Umbilical cord (tissue), 1 donor: ENCODE measurements at regions not wholly inside any gene's neighbourhood (a gene's known extent, or its start where the extent isn't known, plus 50 kb on each side); places are given as distances from the start of the nearest gene placed in this dataset.
"Not testable (repeated sequence)": the region's sequence is repeated elsewhere in the genome, so short reads cannot be mapped to it uniquely, and the experiment has no call there.

Source experiments
- DNase-seq: peaks from one replicate; pipeline ENCODE4 v3.0.0-alpha.2; 2015; ENCODE audit warnings: low spot score

- no peak for DNase-seq
Observed at GRCh38 chr2:36302911-36303310, 52.7 kb upstream of the CRIM1 start.

- DNase-seq: no peak
Observed at GRCh38 chr2:36301843-36302242, 53.7 kb upstream of the CRIM1 start.

- no peak for DNase-seq
Observed at GRCh38 chr2:36300697-36301096, 54.9 kb upstream of the CRIM1 start.

- no peak for DNase-seq
Observed at GRCh38 chr2:36296798-36297197, 58.8 kb upstream of the CRIM1 start.

GRCh38 chr2:36294316-36294721 lies 61.3 kb upstream of the CRIM1 start:
- DNase-seq: no peak

GRCh38 chr2:36290306-36290856 lies 65.2 kb upstream of the CRIM1 start:
- DNase-seq: no peak

GRCh38 chr2:36289731-36290130 lies 65.8 kb upstream of the CRIM1 start:
- DNase-seq: no peak

GRCh38 chr2:36287363-36288275 lies 68.0 kb upstream of the CRIM1 start:
- DNase-seq: no peak

GRCh38 chr2:36279506-36279905 lies 76.1 kb upstream of the CRIM1 start:
- not testable (repeated sequence) for DNase-seq

GRCh38 chr2:36277881-36278523 lies 77.6 kb upstream of the CRIM1 start:
- no peak for DNase-seq

GRCh38 chr2:36277146-36277808 lies 78.3 kb upstream of the CRIM1 start:
- DNase-seq: no peak

- no peak for DNase-seq
Observed at GRCh38 chr2:36271266-36271665, 84.3 kb upstream of the CRIM1 start.

GRCh38 chr2:36270758-36271157 lies 84.8 kb upstream of the CRIM1 start:
- DNase-seq: no peak

GRCh38 chr2:36267194-36267593 lies 88.4 kb upstream of the CRIM1 start:
- no peak for DNase-seq

- no peak for DNase-seq
Observed at GRCh38 chr2:36266536-36267121, 88.9 kb upstream of the CRIM1 start.

- DNase-seq: no peak
Observed at GRCh38 chr2:36262581-36262980, 93.0 kb upstream of the CRIM1 start.

- no peak for DNase-seq
Observed at GRCh38 chr2:36255863-36256262, 99.7 kb upstream of the CRIM1 start.

GRCh38 chr2:36253086-36253485 lies 102.5 kb upstream of the CRIM1 start:
- DNase-seq: no peak

- no peak for DNase-seq
Observed at GRCh38 chr2:36246320-36246990, 109.1 kb upstream of the CRIM1 start.

- DNase-seq: no peak
Observed at GRCh38 chr2:36245651-36246050, 109.9 kb upstream of the CRIM1 start.

GRCh38 chr2:36238106-36238505 lies 117.5 kb upstream of the CRIM1 start:
- DNase-seq: peak; percentile 39
